Astrocyte (in vitro differentiated cells and primary cell): ENCODE measurements at regions not wholly inside any gene's neighbourhood (a gene's known extent, or its start where the extent isn't known, plus 50 kb on each side); places are given as distances from the start of the nearest gene placed in this dataset.

Source experiments
- EZH2 ChIP-seq: IDR thresholded peaks from 2 replicates; pipeline ENCODE4 v1.6.1; 2012; ENCODE audit warnings: mild to moderate bottlenecking, low read length, inconsistent platforms; ENCODE audit not compliant: insufficient read depth
- TF ChIP-seq, protein P1 (sequence below): IDR thresholded peaks from 2 replicates; pipeline ENCODE4 v1.5.1; 2011; ENCODE audit warnings: low read depth, mild to moderate bottlenecking, inconsistent platforms, low read length, moderate library complexity; ENCODE audit not compliant: insufficient read depth

DNA sequence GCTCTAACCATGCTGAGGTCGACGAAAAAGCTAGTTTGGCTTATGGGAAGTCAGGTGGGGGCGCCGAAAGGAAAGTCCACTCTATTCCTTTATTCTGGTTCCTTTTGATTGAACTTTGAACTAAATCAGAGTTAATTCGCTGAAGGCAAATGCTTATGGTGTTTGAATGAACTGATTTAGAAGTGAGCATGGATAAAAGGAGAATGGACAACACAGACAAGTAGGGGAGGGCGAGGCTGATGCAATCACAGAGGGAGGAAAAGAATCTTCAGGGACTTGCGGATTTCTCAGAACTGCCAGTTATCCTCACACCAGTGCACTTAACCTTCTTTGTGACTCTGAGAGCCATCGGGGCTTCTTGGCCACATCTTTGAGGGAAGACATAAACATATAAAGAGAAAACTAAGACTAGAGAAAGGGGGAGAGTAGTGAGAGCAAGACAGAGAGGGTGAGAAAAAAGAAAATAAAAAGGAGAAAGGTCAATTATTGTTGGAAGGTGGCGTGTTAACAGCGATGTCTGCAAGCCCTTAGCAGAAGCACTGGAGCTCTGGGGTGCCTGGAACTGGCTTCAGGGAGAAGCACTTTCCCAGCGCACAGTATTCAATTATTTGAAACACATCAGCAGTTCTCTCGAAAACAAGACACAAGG is 59.2 kb downstream of the PABIR2 start:
- TF ChIP-seq, protein P1, sequence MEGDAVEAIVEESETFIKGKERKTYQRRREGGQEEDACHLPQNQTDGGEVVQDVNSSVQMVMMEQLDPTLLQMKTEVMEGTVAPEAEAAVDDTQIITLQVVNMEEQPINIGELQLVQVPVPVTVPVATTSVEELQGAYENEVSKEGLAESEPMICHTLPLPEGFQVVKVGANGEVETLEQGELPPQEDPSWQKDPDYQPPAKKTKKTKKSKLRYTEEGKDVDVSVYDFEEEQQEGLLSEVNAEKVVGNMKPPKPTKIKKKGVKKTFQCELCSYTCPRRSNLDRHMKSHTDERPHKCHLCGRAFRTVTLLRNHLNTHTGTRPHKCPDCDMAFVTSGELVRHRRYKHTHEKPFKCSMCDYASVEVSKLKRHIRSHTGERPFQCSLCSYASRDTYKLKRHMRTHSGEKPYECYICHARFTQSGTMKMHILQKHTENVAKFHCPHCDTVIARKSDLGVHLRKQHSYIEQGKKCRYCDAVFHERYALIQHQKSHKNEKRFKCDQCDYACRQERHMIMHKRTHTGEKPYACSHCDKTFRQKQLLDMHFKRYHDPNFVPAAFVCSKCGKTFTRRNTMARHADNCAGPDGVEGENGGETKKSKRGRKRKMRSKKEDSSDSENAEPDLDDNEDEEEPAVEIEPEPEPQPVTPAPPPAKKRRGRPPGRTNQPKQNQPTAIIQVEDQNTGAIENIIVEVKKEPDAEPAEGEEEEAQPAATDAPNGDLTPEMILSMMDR = no peak
- no peak for TF ChIP-seq EZH2
